HG02642 (cell line): ENCODE measurements at regions not wholly inside any gene's neighbourhood (a gene's known extent, or its start where the extent isn't known, plus 50 kb on each side); places are given as distances from the start of the nearest gene placed in this dataset.
"Not testable (repeated sequence)": the region's sequence is repeated elsewhere in the genome, so short reads cannot be mapped to it uniquely, and the experiment has no call there.

Experiments used
- ATAC-seq: cut with Tn5 transposase; IDR thresholded peaks from one replicate; pipeline ENCODE4 v1.9.1; 2021; ENCODE audit warnings: mild to moderate bottlenecking; ENCODE audit not compliant: unreplicated experiment, poor library complexity

DNA sequence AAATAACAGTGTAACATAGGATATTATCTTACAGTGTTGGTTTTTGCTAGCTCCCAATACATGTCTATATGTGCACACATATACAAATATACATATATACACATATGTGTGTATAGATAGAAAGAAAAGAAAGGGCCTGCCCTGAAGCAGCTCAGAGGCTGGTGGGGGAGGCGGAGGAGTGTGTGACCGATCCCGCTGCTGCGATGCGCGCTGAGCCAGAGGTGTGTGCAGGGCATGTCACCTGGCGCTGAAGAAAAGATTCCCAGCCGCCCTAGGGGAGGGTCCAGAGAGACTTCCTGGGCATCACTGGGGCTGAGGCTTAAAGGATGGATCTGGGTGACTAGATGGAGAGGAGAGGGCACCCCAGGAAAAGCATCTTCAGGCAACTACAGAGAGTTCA is 110.2 kb downstream of the FAM50B start:
- no peak for ATAC-seq

DNA sequence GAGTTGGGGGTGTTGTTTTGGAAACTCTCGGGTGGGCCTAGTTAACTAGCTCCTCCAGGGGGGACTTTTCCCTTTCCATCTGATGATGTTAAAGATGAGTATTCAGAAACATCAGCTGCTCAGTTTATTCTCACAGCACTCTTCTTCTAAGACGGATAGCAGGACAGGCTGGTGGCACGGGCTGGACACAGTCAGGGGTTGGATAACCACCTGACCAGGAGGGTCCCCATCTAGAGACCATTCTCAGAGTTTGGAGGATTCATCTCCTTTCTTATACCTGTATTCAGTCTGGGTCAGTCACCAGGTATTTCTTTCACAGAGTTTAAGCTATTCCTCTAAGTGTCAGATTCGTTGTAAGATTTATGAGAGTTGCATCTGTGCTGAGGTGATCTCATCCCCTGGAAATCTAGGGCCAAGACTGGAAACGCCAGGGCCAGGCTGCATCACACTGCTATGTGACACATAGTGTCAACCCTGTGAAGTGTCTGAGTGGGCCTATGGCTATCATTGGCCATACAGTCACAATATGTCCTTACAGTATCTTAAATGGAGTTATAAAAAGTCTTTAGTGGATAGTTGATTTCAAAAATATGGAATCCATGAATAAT is 111.7 kb downstream of the FAM50B start:
- no peak for ATAC-seq

DNA sequence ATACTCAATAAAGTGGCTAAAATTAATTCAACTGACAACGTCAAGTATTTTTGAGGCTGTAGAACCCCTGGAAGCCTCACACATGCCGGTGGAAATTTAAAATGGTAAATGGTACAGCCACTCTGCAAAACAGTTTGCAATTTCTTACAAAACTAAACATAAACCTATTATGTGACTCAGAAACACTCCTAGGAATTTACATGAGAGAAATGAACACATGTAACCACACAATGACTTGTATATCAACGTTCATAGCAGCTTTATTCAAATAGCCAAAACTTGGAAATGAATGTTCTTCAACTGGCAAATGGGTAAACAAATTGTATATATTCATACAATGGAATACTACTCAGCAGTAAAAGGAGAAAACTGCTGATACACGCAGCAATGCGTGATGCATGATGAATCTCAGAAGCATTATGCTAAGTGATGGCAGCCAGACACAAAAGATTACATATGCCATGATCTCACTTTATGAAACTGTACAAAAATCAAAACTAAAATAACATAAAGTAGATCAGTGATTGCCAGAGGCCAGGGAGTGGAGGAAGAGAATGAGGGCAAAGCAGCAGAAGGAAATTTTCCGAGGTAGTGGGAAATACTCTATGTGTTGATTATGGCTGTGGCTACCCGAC is 112.5 kb downstream of the FAM50B start:
- no peak for ATAC-seq

DNA sequence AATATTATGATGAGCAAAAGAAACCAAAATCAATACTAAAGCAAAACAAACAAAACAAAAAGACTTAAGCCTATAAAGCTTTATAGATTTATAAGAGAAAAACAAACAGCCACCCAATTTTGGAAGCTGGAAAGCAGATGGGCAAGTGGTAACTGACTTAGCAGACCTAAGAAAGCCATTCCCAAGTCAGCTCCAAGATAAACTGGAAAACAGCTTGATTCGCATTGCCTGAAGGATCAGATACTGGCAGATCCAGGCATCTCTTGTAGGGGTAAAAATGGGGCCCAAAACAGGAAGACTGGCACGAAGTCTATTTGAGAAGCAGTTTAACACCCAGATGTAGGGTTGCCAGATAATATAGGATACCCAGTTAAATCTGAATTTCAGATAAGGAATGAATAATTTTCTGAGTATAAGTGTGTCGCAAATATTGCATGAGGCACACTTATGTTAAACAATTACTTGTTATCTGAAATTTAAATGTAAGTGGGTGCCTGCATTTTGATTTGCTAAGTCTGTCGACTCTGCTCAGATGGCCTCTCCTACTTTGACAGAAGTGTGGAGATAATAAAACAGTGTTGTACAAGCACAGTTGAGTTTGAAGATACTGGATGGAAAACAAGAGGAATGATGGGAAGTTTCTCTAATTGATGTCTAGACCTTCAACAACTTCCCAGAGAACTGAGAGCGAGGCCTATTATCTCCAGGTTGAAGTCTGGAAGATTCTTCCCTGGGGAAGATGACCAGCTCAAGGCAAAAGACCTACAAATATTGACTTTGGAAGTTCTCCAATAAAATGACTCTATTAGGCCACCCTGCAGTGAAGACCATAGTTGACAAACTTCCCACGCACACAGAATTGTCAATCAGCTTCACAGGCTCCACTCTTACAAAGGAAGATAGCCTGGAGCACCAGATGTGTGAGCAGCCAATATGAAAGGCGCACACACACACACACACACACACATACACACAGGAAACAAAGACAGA is 113.4 kb downstream of the FAM50B start:
- no peak for ATAC-seq

DNA sequence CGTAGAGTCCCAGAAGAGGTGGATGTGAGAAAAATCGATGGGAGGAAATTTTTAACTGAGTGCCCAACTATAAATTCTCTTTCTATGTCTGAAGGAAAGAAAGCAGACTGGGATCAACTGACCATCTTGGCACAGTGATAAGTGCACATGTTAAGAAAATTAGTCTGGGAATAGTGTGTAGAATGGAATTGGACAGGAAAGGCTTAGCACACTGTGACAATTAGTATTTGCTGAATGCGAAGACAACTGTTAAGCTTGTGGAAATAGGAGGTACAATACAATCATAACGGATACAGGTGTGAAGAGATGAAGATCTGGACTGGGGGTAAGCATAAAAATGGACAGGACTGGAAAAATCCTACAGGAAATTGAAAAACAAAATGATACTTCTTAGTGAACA is 114.3 kb downstream of the FAM50B start:
- no peak for ATAC-seq

DNA sequence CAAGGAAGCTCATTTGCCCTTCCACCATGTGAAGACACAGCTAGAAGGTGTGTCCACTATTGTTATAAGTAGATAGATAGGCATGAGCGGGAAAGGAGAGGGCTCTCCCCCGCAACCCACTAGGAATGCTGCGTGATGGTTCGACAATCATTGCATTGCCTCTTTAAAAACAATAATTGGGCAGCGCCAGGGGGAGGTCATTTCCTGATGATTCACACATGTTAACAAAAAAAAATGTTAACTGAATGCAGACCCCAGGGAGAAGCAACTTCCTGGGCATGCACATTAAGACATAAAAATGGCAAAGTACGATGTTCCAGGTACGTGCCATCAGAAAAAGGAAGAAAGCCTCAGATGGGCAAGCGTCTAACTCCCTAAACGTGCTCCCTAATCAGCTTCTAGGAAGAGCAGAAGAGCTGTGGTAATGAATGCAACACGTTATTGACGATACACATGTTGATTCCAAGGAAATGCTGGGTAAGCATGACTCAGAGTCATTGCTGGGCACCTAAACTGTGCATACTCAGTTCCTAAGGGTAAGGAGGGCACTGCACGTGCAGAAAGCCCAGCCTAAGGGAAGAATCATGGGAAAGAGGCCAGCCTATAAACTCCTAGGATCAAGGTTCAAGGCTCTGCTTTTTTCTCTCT is 113.7 kb downstream of the FAM217A start:
- no peak for ATAC-seq

DNA sequence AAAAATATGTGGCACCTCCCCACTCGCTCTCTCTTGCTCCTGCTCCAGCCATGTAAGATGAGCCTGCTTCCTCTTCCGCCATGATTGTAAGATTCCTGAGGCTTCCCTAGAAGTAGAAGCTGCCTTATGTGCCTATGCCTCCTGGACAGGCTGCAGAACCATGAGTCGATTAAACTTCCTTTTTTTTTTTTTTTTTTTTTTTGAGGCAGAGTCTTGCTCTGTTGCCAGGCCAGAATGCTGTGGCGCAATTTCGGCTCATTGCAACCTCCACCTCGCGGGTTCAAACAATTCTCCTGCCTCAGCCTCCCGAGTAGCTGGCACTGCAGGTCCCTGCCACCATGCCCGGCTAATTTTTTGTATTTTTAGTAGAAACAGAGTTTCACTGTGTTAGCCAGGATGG is 112.5 kb downstream of the FAM217A start:
- no peak for ATAC-seq

DNA sequence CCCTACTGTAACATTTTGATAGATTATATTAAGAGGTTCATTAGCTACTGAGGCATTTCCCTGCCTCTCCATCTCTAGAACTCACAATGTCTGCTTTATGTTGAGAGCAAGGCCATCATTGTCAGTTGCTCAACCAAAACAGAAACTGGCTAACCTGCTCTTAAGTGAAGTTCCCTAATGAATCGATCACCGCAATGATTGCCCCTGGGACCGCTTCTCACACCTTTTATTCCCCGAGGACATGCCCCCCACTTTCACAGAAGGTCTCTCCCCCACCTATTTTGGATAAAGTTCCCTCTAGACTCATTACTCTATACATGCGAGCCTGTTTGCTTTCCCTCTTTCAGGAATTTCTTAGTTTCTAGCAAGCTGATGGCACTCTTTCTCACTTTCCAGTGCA is 108.8 kb downstream of the FAM217A start:
- ATAC-seq = no peak

DNA sequence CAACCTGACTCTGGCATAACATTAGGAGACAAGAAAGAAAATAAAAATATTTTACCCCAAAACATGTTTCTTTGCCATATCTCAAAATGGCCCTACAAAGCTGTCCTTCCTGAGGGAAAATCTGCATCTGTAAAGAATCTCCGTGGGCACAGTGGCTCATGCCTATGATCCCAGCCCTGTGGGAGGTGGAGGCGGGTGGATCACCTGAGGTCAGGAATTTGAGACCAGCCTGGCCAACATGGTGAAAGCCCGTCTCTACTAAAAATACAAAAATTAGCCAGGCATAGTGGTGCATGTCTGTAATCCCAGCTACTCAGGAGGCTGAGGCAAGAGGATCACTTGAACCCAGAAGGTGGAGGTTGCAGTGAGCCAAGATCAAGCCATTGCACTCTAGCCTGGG is 105.8 kb downstream of the FAM217A start:
- not testable (repeated sequence) for ATAC-seq

DNA sequence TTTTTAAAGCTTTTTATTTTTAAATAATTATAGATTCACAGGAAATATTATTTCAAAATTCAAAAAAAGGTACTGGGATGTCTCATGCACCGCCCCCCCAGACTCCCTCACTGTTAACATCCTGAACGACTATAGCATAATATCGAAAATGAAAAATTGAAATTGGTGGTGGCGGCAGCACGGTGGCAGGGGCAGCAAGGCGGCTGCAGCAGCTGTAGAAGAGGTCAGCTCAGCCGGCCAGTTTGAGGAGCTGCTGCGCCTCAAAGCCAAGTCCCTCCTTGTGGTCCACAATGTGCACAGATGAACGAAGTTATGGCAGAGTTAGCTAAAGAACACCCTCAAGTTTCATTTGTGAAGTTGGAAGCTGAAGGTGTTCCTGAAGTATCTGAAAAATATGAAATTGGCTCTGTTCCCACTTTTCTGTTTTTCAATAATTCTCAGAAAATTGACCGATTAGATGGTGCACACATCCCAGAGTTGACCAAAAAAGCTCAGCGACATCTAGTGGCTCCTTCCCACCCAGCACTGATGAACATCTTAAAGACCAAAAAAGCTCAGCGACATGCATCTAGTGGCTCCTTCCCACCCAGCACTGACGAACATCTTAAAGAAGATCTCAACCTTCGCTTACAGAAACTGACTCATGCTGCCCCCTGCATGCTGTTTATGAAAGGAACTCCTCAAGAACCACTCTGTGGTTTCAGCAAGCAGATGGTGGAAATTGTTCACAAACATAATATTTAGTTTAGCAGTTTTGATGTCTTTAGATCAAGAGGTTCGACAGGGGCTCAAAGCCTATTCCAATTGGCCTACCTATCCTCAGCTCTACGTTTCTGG is 100.8 kb downstream of the FAM217A start:
- peak; percentile 80 for ATAC-seq

DNA sequence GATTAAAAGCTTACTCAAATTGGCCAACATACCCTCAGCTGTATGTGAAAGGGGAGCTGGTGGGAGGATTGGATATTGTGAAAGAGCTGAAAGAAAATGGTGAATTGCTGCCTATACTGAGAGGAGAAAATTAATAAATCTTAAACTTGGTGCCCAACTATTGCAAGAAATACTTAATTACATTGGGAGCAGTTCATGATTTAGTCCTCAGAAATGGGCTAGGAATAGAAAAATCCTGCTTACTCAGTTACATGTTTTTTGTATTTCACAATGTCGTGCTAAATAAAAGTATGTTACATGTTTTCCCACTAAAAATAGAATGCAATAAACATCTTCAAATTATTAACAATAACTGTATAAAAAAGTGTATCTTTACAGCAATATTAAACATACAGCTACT is 100.0 kb downstream of the FAM217A start:
- ATAC-seq = not testable (repeated sequence)

DNA sequence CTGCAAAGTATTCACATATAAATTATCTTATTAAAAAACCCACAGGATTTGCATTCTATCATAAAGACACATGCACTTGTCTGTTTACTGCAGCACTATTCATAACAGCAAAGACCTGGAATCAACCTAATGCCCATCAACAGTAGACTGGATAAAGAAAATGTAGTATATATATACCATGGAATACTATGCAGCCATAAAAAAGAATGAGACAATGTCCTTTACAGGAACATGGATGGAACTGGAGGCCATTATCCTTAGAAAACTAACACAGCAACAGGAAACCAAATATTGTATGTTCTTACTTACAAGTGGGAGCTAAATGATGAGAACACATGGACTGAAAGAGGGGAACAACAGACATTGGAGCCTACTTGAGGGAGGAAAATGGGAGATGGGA is 97.0 kb downstream of the FAM217A start:
- no peak for ATAC-seq

DNA sequence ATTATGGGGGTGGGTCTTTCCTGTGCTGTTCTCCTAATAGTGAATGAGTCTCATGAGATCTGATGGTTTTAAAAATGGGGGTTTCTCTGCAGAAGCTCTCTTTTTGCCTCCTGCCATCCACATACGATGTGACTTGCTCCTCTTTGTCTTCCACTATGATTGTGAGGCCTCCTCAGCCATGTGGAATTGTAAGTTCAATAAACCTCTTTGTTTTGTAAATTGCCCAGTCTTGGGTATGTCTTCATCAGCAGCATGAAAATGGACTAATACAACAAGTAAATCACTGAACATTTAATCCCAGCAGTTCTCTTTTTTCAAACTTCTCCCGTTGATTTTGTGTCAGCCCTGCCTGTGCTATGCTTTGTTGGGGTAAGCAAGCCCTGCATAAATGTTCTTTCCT is 95.2 kb downstream of the FAM217A start:
- ATAC-seq = no peak

DNA sequence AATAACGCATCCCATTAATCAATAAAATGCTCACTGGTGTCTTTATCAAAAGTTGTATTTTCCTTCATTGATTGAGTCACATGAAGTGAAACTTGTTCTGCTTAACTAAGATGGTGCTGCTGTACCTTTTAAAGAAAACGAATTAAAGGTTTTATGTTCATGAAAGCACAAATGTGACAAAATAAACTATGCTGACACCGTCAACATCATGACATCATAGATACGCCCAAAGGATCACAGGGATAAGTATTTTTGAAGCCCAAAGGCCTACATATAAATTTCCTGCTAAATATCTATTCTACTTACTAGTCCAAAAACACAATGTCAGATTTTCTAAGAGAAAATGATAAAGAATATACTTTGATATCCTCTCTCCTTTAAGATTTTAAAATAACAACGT is 94.4 kb downstream of the FAM217A start:
- no peak for ATAC-seq

DNA sequence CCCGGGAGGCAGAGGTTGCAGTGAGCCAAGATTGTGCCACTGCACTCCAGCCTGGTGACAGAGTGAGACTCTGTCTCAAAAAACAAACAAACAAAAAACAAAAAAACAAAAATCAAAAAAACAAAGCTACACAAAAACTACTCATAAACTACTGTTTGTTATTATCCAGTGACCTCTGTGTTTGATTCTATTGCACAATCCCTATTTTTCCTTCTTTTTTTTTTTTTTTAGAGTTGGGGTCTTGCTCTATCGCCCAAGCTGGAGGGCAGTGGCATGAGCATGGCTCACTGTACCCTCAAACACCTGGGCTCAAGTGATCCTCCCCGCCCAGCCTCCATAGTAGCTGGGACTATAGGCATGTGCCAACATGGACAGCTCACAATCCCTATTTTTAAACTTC is 92.7 kb downstream of the FAM217A start:
- no peak for ATAC-seq

DNA sequence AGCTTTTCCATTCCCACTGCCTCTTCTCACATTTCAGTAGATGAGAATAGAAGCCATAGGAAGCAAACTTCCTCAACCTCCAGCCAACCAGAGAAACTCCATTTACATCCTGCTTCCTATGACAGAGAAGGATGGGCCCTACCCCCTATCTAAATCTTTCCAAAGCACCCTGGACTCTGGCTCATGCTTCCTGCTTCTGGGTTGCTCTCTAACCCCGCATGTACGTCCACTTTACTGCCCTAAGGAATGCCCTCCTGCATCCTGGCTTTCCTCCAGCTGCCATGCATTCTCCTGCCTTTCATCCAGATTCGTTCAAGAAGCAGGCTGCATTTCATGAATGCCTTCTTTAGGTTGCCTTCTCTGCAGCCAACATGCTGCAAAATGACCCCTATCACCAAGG is 91.9 kb downstream of the FAM217A start:
- no peak for ATAC-seq

DNA sequence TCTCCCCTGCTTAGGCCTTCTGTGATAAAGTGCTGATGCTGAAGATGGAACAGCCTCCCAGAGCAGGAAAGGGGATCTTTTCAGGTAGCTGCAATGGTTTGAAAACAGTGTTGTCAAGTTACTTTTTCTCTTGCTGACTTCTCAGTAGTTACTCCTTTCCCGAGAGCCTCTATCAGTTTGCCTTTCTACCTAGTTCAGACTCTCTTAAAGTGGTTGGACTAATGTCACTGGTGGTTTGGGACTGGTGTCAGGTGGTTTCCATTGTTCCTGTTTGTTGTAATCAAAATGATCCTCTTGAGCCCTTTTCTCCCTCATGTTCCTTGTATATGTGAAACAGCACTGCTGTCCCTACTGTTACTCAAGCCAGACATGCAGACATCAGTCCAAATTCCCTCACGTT is 91.4 kb downstream of the FAM217A start:
- ATAC-seq = no peak

DNA sequence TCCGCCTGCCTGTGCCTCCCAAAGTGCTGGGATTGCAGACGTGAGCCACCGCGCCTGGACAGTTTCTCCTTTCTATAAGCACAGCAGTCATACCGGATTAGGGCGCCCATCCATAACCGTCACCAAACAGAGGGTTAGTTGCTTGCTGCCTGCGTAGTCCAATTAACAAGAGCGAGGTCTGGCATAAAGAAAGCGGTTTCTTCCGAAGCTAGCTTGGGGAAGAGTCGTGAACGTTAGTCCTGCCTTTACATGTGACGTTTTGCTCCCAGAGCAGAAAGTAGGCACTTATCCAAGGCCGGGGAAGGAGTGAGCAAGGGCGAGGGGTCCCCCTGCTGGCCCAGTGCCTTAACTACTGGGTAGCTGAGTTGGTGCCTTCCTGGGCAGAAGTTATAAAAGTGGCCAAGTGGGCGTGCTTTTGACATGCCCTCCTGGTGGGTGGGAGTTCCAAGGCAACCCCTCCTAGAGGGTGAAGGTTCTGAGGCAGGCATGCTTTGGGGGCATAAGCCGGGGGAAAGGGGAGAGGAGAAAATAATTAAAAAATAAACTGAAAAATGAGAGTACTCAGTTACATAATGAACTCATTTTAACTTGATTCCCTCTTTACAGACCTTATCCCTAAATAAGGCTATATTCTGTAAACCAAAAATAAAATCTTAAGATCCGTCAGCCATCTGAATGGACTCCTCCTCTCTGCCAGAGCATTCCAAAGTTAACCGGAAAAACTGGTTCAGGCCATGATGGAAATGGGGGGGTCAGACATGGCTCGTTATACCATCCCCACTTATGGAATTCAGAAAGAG is 88.0 kb downstream of the FAM217A start:
- ATAC-seq = peak; percentile 84

DNA sequence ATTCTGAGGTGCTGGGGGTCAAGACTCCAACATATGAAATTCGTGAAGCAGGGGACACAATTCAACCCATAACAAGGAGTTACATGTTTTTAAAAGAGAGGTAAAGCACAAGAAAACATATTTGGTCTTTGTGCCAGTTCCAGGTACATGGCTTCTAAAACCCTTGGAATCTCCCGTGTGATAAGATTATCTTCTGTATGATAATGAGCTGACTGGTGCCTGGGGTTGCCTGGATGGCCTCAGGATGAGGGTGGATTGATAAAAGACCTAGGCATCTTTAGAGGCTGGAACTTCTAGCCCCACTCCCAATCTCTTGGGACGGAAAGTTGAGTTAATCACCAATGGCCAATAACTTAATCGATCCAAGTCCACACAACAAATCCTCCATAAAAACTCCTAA is 87.0 kb downstream of the FAM217A start:
- ATAC-seq = no peak
